ENCODE measurements at regions not wholly inside any gene's neighbourhood (a gene's known extent, or its start where the extent isn't known, plus 50 kb on each side); places are given as distances from the start of the nearest gene placed in this dataset.
"Not testable (repeated sequence)": the region's sequence is repeated elsewhere in the genome, so short reads cannot be mapped to it uniquely, and the experiment has no call there.

GRCh38 chr7:119949053-119949452 lies 323.9 kb upstream of the KCND2 start:
- in situ Hi-C loops (cut with MboI; ENCODE audit: low pct_unique_long_range_greater_than_20kb in 2 of 9, low sequenced_read_pairs in 9 of 9, unreplicated experiment in 9 of 9) = loop anchor here in 2 of 9 experiments (25.0 kb wide), 1 partner anchor 313 kb away; the partner anchor contains the start of gene KCND2 (in 2 of the 2)

DNA sequence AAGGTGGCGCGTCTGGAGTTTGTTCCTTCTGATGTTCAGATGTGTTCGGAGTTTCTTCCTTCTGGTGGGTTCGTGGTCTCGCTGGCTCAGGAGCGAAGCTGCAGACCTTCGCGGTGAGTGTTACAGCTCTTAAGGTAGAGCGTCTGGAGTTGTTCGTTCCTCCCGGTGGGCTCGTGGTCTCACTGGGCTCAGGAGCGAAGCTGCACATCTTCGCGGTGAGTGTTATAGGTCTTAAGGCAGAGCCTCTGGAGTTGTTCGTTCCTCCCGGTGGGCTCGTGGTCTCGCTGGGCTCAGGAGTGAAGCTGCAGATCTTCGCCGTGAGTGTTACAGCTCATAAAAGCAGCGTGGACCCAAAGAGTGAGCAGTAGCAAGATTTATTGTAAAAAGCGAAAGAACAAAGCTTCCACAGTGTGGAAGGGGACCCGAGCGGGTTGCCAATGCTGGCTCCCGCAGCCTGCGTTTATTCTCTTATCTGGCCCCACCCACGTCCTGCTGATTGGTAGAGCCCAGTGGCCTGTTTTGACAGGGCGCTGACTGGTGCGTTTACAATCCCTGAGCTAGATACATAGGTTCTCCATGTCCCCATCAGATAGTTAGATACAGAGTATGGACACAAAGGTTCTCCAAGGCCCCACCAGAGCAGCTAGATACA lies 322.5 kb upstream of the KCND2 start:
- H3K4me1 ChIP-seq (replicated peaks in 1 of 2); H3K27ac ChIP-seq; ATAC-seq (replicated peaks in 6 of 8); H3K4me3 ChIP-seq; in situ Hi-C loops (cut with MboI; ENCODE audit: low pct_unique_long_range_greater_than_20kb in 2 of 9, low sequenced_read_pairs in 9 of 9, unreplicated experiment in 9 of 9): not testable (repeated sequence)
- 34 to 100% (median 97%) methylated on average over 1 to 13 of the region's 30 CpGs; no CpG with 5 or more reads in 1 of the 10 experiments for WGBS, 10 experiments

More at GRCh38 chr7:119949053-119949452, 323.9 kb upstream of the KCND2 start:
- H3K27ac ChIP-seq = no peak overlapping the region
- no peak overlapping the region for H3K4me3 ChIP-seq
- no peaks in the 10 kb centered on the region for H3K4me1 ChIP-seq (replicated peaks in 1 of 2)
- 39 to 100% (median 78%) methylated on average over 2 to 4 of the region's 5 CpGs; no CpG with 5 or more reads in 4 of the 10 experiments for WGBS, 10 experiments
- no peak for ATAC-seq (replicated peaks in 6 of 8)

DNA sequence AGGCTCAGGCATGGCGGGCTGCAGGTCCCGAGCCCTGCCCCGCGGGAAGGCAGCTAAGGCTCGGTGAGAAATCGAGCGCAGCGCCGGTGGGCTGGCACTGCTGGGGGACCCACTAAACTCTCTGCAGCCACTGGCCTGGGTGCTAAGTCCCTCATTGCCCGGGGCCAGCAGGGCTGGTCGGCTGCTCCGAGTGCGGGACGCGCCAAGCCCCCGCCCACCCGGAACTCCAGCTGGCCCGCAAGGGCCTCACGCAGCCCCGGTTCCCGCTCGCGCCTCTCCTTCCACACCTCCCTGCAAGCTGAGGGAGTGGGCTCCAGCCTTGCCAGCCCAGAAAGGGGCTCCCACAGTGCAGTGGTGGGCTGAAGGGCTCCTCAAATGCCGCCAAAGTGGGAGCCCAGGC lies 321.4 kb upstream of the KCND2 start:
- H3K4me1 ChIP-seq (replicated peaks in 1 of 2); ATAC-seq (replicated peaks in 6 of 8); H3K4me3 ChIP-seq; H3K27ac ChIP-seq; in situ Hi-C loops (cut with MboI; ENCODE audit: low pct_unique_long_range_greater_than_20kb in 2 of 9, low sequenced_read_pairs in 9 of 9, unreplicated experiment in 9 of 9): not testable (repeated sequence)
- WGBS, 10 experiments = 80% methylated on average over 1 of the region's 24 CpGs; no CpG with 5 or more reads in 9 of the 10 experiments

- Histone ChIP-seq H3K4me3 (no peak overlapping the region), H3K4me1 (replicated peaks in 1 of 2) (no peaks in the 10 kb centered on the region), H3K27ac (no peak overlapping the region)
- ATAC-seq (replicated peaks in 6 of 8) = no peak
- in situ Hi-C loops (cut with MboI; ENCODE audit: low pct_unique_long_range_greater_than_20kb in 2 of 9, low sequenced_read_pairs in 9 of 9, unreplicated experiment in 9 of 9) = no loop called here
These were observed 315.6 kb upstream of the KCND2 start for GRCh38 chr7:119957335-119957734.

GRCh38 chr7:119959811-119960210 lies 313.2 kb upstream of the KCND2 start:
- Histone ChIP-seq H3K27ac (no peak overlapping the region), H3K4me1 (replicated peaks in 1 of 2) (no peaks in the 10 kb centered on the region), H3K4me3 (no peak overlapping the region)
- in situ Hi-C loops (cut with MboI; ENCODE audit: low pct_unique_long_range_greater_than_20kb in 2 of 9, low sequenced_read_pairs in 9 of 9, unreplicated experiment in 9 of 9) = no loop called here
- ATAC-seq (replicated peaks in 6 of 8) = no peak
- 8 to 100% (median 93%) methylated on average over 1 of the region's 1 CpG; no CpG with 5 or more reads in 1 of the 10 experiments for WGBS, 10 experiments

- no peak overlapping the region for H3K27ac ChIP-seq
- no peak for ATAC-seq (replicated peaks in 6 of 8)
- no peak overlapping the region for H3K4me3 ChIP-seq
- no peaks in the 10 kb centered on the region for H3K4me1 ChIP-seq (replicated peaks in 1 of 2)
- in situ Hi-C loops (cut with MboI; ENCODE audit: low pct_unique_long_range_greater_than_20kb in 2 of 9, low sequenced_read_pairs in 9 of 9, unreplicated experiment in 9 of 9) = no loop called here
These were observed 309.3 kb upstream of the KCND2 start for GRCh38 chr7:119963654-119964053.

GRCh38 chr7:119964065-119964464 lies 308.9 kb upstream of the KCND2 start:
- in situ Hi-C loops (cut with MboI; ENCODE audit: low pct_unique_long_range_greater_than_20kb in 2 of 9, low sequenced_read_pairs in 9 of 9, unreplicated experiment in 9 of 9) = no loop called here
- no peak overlapping the region for H3K4me3 ChIP-seq
- no peak for ATAC-seq (replicated peaks in 6 of 8)
- H3K27ac ChIP-seq = no peak overlapping the region
- no peaks in the 10 kb centered on the region for H3K4me1 ChIP-seq (replicated peaks in 1 of 2)

DNA sequence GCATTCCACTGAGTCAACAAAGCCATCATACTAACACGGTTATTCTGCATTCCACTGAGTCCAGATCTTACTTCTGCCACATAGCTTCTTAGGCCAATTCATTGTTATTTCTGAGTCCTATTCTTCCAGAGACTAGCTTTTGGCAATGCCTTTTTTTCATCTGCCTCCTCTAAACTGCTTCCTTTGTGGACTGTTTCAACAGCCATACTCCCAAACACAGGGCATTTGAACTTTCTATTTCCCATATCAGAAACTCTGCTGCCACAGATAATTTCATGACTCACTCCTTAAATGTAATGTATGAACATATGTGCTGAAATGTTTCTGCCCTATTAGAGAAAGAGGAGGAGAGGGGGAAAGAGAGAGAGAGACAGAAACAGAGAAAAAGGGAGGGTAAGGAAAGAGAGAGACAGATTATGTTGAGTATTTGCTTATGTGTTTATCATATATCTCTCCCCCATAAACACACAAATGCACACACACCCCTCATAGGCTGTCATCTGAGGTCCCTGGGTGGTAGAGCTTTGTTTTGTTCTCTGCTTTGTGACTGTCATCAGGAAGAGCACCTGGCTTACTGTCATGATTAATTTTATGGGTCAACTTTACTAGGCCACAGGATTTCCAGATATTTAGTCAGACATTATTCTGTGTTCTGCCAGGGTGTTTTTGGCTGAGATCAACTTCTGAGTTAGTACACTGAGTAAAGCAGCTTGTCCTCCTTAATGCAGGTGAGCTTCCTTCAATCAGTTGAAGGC lies 308.0 kb upstream of the KCND2 start:
- no peak for ATAC-seq (replicated peaks in 6 of 8)
- Histone ChIP-seq H3K4me3 (no peak overlapping the region), H3K4me1 (replicated peaks in 1 of 2) (no peaks in the 10 kb centered on the region), H3K27ac (no peak overlapping the region)
- WGBS, 10 experiments = 0 to 100% (median 86%) methylated on average over 1 of the region's 1 CpG; no CpG with 5 or more reads in 1 of the 10 experiments
- in situ Hi-C loops (cut with MboI; ENCODE audit: low pct_unique_long_range_greater_than_20kb in 2 of 9, low sequenced_read_pairs in 9 of 9, unreplicated experiment in 9 of 9) = no loop called here

- in situ Hi-C loops (cut with MboI; ENCODE audit: low pct_unique_long_range_greater_than_20kb in 2 of 9, low sequenced_read_pairs in 9 of 9, unreplicated experiment in 9 of 9) = no loop called here
- WGBS, 10 experiments = 10 to 100% (median 80%) methylated on average over 1 to 4 of the region's 4 CpGs; no CpG with 5 or more reads in 1 of the 10 experiments
- Histone ChIP-seq H3K4me3 (no peak overlapping the region), H3K27ac (no peak overlapping the region), H3K4me1 (replicated peaks in 1 of 2) (no peaks in the 10 kb centered on the region)
- ATAC-seq (replicated peaks in 6 of 8) = no peak
These were observed 305.8 kb upstream of the KCND2 start for GRCh38 chr7:119967221-119967620.

GRCh38 chr7:119968411-119968810 lies 304.6 kb upstream of the KCND2 start:
- H3K4me3 ChIP-seq; H3K27ac ChIP-seq; H3K4me1 ChIP-seq (replicated peaks in 1 of 2); ATAC-seq (replicated peaks in 6 of 8); in situ Hi-C loops (cut with MboI; ENCODE audit: low pct_unique_long_range_greater_than_20kb in 2 of 9, low sequenced_read_pairs in 9 of 9, unreplicated experiment in 9 of 9): not testable (repeated sequence)
- 39 to 100% (median 92%) methylated on average over 1 to 3 of the region's 3 CpGs; no CpG with 5 or more reads in 4 of the 10 experiments for WGBS, 10 experiments

- no peaks in the 10 kb centered on the region for H3K4me1 ChIP-seq (replicated peaks in 1 of 2)
- WGBS, 10 experiments = 0 to 100% (median 88%) methylated on average over 1 of the region's 1 CpG; no CpG with 5 or more reads in 3 of the 10 experiments
- H3K4me3 ChIP-seq = no peak overlapping the region
- H3K27ac ChIP-seq = no peak overlapping the region
- ATAC-seq (replicated peaks in 6 of 8) = no peak
- in situ Hi-C loops (cut with MboI; ENCODE audit: low pct_unique_long_range_greater_than_20kb in 2 of 9, low sequenced_read_pairs in 9 of 9, unreplicated experiment in 9 of 9) = no loop called here
These were observed 303.9 kb upstream of the KCND2 start for GRCh38 chr7:119969054-119969453.

DNA sequence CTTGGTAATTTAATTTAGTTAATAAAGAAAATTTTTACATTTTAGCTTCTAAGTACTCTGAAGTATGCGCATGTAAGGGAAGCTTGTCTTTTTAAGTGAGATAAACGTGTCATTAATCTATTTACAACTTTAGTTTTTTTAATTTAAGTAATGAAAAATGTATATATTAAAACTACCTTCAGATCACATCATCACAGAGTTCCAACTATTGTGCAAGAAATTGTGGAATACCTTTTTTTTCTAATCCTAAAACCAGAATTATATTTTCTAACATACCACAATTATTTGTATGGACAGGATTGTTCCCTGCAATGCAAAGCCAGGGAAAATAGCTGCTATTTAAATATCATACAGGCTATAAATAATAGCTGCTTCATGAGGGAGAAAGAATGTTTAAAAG lies 303.2 kb upstream of the KCND2 start:
- no peak overlapping the region for H3K4me3 ChIP-seq
- no peak for ATAC-seq (replicated peaks in 6 of 8)
- no peak overlapping the region for H3K27ac ChIP-seq
- no peaks in the 10 kb centered on the region for H3K4me1 ChIP-seq (replicated peaks in 1 of 2)
- in situ Hi-C loops (cut with MboI; ENCODE audit: low pct_unique_long_range_greater_than_20kb in 2 of 9, low sequenced_read_pairs in 9 of 9, unreplicated experiment in 9 of 9) = no loop called here
- 25 to 100% (median 71%) methylated on average over 1 to 2 of the region's 2 CpGs for WGBS, 10 experiments

DNA sequence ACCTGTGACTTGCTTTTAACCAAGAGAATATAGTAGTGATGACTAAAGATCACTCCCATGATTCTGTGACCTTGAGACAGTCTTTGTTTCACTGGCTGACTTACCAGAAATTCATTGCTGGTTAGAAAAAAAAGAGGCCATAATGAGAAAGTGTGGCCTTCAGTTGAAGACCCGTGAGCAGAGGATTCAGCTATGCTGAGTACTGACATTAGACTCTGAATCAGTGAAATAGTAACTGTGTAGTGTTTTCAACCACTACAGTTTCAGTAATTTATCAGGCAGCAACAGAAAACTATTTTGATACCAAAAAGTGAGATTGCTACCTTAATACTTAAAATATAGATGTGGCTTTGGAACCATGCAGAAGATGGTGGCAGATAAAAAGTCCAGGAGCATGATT lies 298.0 kb upstream of the KCND2 start:
- in situ Hi-C loops (cut with MboI; ENCODE audit: low pct_unique_long_range_greater_than_20kb in 2 of 9, low sequenced_read_pairs in 9 of 9, unreplicated experiment in 9 of 9) = no loop called here
- 17 to 100% (median 82%) methylated on average over 1 of the region's 1 CpG; no CpG with 5 or more reads in 3 of the 10 experiments for WGBS, 10 experiments

DNA sequence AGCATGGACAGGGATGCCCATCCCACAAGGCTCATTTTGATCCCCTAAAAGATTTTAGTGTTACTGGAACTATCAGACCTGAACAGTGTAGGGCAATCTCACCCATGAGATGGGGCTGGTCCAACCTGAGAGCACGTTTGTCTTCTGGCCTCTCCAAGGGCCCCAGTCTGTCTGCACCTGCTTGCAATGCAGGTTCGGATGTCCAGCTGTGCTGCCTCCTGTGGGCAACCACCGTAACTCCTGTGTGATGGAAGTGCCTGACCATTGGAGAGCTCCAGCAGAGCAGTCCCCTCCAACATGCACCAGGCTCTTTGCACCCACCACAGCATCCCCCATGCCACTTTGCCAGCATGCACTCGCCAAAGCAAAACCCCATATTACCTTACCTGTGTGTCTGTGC lies 290.1 kb upstream of the KCND2 start:
- WGBS, 10 experiments = 0 to 100% (median 71%) methylated on average over 1 to 4 of the region's 4 CpGs; no CpG with 5 or more reads in 3 of the 10 experiments
- no peak overlapping the region for H3K4me3 ChIP-seq
- no peak overlapping the region for H3K27ac ChIP-seq
- in situ Hi-C loops (cut with MboI; ENCODE audit: low pct_unique_long_range_greater_than_20kb in 2 of 9, low sequenced_read_pairs in 9 of 9, unreplicated experiment in 9 of 9) = no loop called here
- ATAC-seq (replicated peaks in 6 of 8) = no peak
- no peaks in the 10 kb centered on the region for H3K4me1 ChIP-seq (replicated peaks in 1 of 2)

More for the DNA sequence above, 298.0 kb upstream of the KCND2 start:
- ATAC-seq (replicated peaks in 6 of 8) = no peak
- Histone ChIP-seq H3K4me1 (replicated peaks in 1 of 2) (no peaks in the 10 kb centered on the region), H3K4me3 (no peak overlapping the region), H3K27ac (no peak overlapping the region)
